Muscle layer of colon (tissue), 2 donors: ENCODE measurements at regions not wholly inside any gene's neighbourhood (a gene's known extent, or its start where the extent isn't known, plus 50 kb on each side); places are given as distances from the start of the nearest gene placed in this dataset.
"Not testable (repeated sequence)": the region's sequence is repeated elsewhere in the genome, so short reads cannot be mapped to it uniquely, and the experiment has no call there.

Experiments
- H3K27ac ChIP-seq: one replicate; pipeline ENCODE4 v1.7.0; 2013; ENCODE audit warnings: low read depth, mild to moderate bottlenecking, low read length, moderate library complexity
- H3K27me3 ChIP-seq, 2 donors: one replicate each; pipeline ENCODE4 v1.7.0; 2013; ENCODE audit warnings: low read length in 2 of 2, mild to moderate bottlenecking in 2 of 2; ENCODE audit not compliant: insufficient read depth in 2 of 2, control insufficient read depth in 1 of 2
- H3K36me3 ChIP-seq: one replicate; pipeline ENCODE4 v1.7.0; 2013; ENCODE audit warnings: mild to moderate bottlenecking, low read length; ENCODE audit not compliant: insufficient read depth
- H3K4me1 ChIP-seq: one replicate; pipeline ENCODE4 v1.7.0; 2013; ENCODE audit warnings: mild to moderate bottlenecking, low read length; ENCODE audit not compliant: insufficient read depth
- H3K4me3 ChIP-seq, 2 donors: one replicate each; pipeline ENCODE4 v1.7.0; 2013; ENCODE audit warnings: low read length in 2 of 2, low read depth in 1 of 2, mild to moderate bottlenecking in 1 of 2, moderate library complexity in 1 of 2
- H3K9ac ChIP-seq: one replicate; pipeline ENCODE4 v1.7.0; 2013; ENCODE audit warnings: low read length
- H3K9me3 ChIP-seq: one replicate; pipeline ENCODE4 v1.7.0; 2013; ENCODE audit warnings: mild to moderate bottlenecking, low read length
- donor health status: abdominal sarcoma.
- donor health status: Adenocarcinoma of cecum.

DNA sequence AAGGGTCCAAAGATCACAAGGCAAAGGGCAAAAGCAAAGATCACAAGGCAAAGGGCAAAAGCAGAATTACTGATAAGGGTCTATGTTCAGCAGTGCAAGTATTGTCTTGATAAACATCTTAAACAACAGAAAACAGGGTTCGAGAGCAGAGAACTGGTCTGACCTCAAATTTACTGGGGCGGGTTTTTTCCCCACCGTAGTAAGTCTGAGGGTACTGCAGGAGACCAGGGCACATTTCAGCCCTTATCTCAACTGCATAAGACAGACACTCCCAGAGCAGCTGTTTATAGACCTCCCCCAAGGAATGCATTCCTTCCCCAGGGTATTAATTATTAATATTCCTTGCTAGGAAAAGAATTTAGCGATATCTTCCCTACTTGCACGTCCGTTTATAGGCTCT is 61.3 kb downstream of the ZNF860 start:
- peaks cover 13% of the 10 kb centered on the region for H3K4me1 ChIP-seq
- H3K9me3 ChIP-seq, H3K36me3 ChIP-seq, H3K9ac ChIP-seq, H3K27ac ChIP-seq, H3K27me3 ChIP-seq, H3K4me3 ChIP-seq: not testable (repeated sequence)

DNA sequence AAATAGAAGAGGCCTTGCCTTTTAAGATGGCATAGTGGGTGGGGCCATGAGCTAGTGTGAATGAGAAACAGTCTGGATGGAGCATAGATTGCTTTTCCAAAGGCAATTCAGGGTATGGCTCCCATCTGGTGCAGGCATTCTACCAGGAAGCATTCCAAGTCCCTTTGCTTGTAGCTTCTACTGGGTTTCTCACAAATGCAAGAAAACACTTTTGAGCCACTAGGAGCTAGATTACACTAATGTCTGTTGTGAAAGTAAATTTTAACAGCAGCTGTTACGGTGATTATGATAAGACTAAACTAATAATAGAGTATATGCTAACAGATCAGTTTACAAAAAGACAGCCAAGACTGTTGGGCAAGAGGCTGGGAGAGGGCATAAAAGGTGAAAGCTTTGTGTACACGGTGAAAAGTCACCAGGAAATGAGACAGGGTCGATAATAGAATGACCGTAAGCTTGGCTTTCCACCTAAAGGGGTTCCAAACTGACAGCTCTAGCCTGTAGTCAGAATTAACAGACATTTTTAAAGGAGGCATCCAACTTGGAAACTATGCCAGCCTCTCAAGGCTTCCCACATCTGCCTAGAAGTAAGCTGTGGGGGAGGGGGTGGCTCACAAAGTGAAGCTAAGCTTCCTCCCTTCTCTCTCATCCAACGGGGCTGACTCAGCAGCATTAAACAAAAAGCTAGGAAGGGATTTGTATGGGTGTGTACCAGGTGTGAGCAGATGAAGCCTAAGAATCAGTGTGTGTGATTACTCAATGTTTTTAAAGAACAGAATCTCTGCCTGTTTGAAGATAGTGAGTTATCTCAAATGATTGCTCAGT is 61.1 kb upstream of the GPD1L start:
- H3K4me3 ChIP-seq, result no peak overlapping the region
- H3K9ac ChIP-seq, result no peak overlapping the region
- H3K36me3 ChIP-seq, result no peaks in the 10 kb centered on the region
- peaks cover 13% of the 10 kb centered on the region for H3K4me1 ChIP-seq
- no peaks in the 10 kb centered on the region for H3K9me3 ChIP-seq
- H3K27me3 ChIP-seq, result no peaks in the 10 kb centered on the region
- peak overlapping the region; percentile 30 for H3K27ac ChIP-seq

DNA sequence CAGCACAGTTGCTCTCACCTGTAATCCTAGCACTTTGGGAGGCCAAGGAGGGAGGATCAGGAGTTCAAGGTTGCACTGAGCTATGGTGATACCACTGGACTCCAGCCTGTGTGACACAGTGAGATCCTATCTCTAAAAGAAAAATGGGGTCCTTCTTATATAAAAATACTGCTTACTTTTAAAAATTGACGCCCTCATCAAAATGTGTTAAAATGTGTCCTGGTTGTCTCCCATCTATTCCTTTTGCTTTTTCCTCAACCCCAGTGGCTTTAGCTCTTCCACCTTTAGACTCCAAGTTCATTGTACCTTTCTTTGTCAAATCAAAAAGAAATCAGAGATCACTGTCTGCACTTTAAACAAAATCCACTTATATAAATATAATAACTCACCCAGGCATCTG is 60.3 kb upstream of the GPD1L start:
- no peaks in the 10 kb centered on the region for H3K9me3 ChIP-seq
- no peak overlapping the region for H3K4me3 ChIP-seq
- H3K27me3 ChIP-seq, result no peaks in the 10 kb centered on the region
- peaks cover 13% of the 10 kb centered on the region for H3K4me1 ChIP-seq
- H3K9ac ChIP-seq, result no peak overlapping the region
- H3K27ac ChIP-seq, result no peak overlapping the region
- H3K36me3 ChIP-seq, result no peaks in the 10 kb centered on the region

DNA sequence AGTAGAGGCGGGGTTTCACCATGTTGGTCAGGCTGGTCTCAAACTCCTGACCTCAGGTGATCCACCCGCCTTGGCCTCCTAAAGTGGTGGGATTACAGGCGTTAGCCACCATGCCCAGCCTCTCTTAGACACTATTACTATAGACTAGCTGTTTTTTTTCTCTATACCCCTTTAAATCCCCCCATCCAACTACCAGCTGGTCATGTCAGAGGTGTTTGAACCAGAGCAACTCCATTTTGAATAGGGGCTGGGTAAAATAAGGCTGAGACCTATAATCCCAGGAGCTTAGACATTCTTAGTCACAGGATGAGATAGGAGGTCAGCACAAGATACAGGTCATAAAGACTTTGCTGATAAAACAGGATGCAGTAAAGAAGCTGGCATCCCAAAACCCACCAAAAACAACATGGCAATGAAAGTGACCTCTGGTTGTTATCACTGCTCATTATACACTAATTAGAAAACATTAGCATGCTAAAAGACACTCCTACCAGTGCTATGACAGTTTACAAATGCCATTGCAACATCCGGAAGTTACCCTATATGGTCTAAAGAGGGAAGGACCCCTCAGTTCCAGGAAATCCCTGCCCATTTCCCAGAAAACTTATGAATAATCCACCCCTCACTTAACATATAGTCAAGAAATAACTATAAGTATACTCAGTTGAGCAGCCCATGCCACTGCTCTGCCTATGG is 57.8 kb upstream of the GPD1L start:
- Histone ChIP-seq H3K9ac (no peak overlapping the region), H3K27me3 (no peaks in the 10 kb centered on the region), H3K4me3 (no peak overlapping the region), H3K9me3 (no peaks in the 10 kb centered on the region), H3K4me1 (peaks cover 13% of the 10 kb centered on the region), H3K27ac (no peak overlapping the region), H3K36me3 (no peaks in the 10 kb centered on the region)

DNA sequence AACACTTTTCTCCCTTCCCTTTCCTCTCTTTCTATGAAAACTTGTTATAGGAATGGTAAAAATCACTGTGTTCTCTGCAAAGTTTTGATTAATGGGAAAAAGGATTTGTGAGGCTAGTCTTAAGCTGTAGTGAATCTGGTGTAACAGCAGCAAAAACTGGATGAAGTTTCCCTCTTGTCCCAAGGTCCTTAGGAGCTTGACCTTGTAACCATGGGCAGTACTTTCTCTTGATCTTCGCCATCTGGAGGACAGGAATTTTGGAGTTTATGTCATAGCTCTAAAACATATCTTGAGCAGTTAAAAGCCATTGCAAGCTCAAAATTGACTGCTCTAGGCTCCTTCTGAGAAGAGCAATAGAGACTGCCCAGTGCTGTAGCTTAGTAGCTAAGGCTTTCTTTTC is 56.5 kb upstream of the GPD1L start:
- no peaks in the 10 kb centered on the region for H3K27me3 ChIP-seq
- no peak overlapping the region for H3K4me3 ChIP-seq
- H3K36me3 ChIP-seq, result no peaks in the 10 kb centered on the region
- no peak overlapping the region for H3K27ac ChIP-seq
- no peaks in the 10 kb centered on the region for H3K9me3 ChIP-seq
- H3K4me1 ChIP-seq, result peaks cover 11% of the 10 kb centered on the region
- no peak overlapping the region for H3K9ac ChIP-seq

DNA sequence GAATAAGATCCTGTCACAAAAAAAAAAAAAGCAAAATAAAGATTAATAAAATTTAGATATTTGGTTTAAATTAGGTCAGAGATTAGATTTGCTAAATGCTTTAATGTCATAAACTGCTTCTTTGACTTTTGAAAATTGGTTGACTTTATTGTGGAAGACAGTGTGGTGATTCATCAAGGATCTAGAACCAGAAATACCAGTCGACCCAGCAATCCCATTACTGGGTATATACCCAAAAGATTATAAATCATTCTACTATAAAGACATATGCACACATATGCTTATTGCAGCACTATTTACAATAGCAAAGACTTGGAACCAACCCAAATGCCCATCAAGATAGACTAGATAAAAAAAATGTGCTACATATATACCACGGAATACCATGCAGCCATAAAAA is 54.2 kb upstream of the GPD1L start:
- not testable (repeated sequence) for H3K9me3 ChIP-seq, H3K9ac ChIP-seq, H3K27me3 ChIP-seq, H3K4me1 ChIP-seq, H3K36me3 ChIP-seq, H3K27ac ChIP-seq, H3K4me3 ChIP-seq

DNA sequence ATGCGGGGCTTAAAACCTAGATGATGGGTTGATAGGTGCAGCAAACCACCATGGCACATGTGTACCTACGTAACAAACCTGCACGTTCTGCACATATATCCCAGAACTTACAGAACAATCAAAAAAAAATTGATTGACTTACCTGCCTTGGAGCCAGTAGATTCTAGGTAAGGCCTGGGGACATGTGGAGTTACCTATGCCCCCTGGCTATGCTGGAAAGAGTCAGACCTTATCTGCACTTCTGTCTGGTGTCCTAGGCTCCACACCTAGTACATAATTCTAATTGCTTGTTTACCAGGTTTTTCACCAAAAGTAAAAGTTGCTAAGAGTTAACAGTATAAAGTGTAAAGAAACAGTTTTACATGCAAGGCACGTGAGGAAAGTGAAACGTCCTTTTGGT is 53.6 kb upstream of the GPD1L start:
- H3K36me3 ChIP-seq, H3K9ac ChIP-seq, H3K4me3 ChIP-seq, H3K27ac ChIP-seq, H3K27me3 ChIP-seq, H3K9me3 ChIP-seq, H3K4me1 ChIP-seq: not testable (repeated sequence)

DNA sequence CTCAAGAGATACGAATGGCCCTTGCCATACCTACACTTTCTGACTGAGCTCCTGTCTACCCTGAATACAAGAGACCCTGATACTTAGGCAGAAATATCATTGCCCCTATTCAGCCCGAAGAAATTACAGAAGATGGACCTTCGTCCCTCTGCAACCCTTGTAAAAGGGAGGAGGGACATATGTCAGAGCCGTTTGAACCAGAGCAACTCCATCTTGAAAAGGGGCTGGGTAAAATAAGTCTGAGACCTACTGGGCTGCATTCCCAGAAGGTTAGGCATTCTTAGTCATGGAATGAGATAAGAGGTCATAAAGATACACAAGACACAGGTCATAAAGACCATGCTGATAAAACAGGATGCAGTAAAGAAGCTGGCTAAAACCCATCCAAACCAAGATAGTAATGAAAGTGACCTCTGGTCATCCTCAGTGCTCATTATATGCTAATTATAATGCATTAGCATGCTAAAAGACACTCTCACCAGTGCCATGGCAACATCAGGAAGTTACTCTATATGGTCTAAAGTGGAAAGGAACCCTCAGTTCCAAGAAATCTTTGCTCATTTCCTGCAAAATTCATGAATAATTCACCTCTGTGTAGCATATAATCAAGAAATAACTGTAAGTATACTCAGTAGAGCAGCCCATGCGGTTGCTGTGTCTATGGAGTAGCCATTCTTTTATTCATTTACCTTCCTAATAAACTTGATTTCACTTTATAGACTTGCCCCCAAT is 49.7 kb upstream of the GPD1L start:
- H3K36me3 ChIP-seq, result no peaks in the 10 kb centered on the region
- no peaks in the 10 kb centered on the region for H3K4me1 ChIP-seq
- H3K27me3 ChIP-seq, result no peaks in the 10 kb centered on the region
- no peak overlapping the region for H3K27ac ChIP-seq
- H3K9me3 ChIP-seq, result no peaks in the 10 kb centered on the region
- no peak overlapping the region for H3K4me3 ChIP-seq
- no peak overlapping the region for H3K9ac ChIP-seq
